ENCODE measurements at regions not wholly inside any gene's neighbourhood (a gene's known extent, or its start where the extent isn't known, plus 50 kb on each side); places are given as distances from the start of the nearest gene placed in this dataset.
"Not testable (repeated sequence)": the region's sequence is repeated elsewhere in the genome, so short reads cannot be mapped to it uniquely, and the experiment has no call there.

DNA sequence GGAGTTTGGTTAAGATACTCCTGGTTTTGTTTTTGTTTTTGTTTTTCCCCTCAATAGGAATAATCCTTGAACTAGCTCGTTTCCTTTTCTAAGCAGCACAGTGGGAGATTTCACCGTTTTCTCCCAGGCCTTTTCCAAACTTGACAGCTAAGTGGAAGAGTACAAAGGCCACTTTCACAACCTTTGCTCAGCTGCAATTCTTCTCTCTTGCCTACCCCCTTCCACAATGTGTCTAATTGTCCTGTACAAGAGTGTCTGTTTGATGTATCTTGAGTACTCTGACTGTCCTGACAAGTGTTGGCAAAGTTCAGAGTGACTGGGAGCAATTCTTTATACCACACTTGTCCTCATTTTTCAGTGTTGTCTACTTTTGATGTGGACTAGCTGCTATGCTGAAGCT, 674.3 kb upstream of the AMOT start:
- H3K27me3 Mint-ChIP-seq = no peaks in the 10 kb centered on the region
- H3K27ac Mint-ChIP-seq = no peak overlapping the region
- no peak for ATAC-seq
- no peaks in the 10 kb centered on the region for H3K4me1 Mint-ChIP-seq
- DNase-seq = no peak
- peaks cover 0 to 4% of the 10 kb centered on the region in 2 donors for H3K9me3 Mint-ChIP-seq
- no peak overlapping the region for H3K4me3 Mint-ChIP-seq

DNA sequence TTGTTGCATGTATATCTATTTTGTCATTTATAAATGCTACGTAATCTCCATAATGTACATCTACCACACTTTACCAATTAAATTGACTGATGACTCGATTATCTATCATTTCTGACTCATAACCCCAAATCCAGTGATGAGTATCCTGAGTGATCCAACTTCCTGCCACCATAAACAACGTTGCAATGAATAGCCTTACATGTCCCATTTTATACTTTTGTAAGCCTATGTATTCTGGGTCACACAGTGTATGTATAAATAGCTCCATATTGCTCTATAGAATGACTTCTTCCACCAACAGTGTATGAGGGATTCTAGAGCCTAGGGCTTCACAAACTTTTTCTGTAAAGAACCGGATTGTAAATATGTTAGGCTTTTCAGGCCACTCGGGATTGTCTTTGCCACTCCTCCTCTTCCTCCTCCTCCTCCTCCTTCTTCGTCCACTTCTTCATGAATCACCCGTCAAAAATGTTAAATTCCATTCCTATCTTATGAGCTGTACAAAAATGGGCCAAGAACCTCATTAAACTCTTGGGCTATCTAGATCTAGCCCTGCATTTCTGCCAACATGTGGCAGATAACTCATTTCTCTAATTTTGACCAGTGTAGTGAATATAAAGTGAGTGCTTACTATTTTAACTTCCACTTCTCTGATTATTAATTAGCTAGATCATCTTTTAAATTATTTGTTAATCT, 672.2 kb upstream of the AMOT start:
- Mint-ChIP-seq H3K4me1 (no peaks in the 10 kb centered on the region), H3K27ac (no peak overlapping the region), H3K27me3 (no peaks in the 10 kb centered on the region), H3K9me3 (peaks cover 0 to 4% of the 10 kb centered on the region in 2 donors), H3K4me3 (no peak overlapping the region)
- ATAC-seq (no peak), DNase-seq (no peak)

DNA sequence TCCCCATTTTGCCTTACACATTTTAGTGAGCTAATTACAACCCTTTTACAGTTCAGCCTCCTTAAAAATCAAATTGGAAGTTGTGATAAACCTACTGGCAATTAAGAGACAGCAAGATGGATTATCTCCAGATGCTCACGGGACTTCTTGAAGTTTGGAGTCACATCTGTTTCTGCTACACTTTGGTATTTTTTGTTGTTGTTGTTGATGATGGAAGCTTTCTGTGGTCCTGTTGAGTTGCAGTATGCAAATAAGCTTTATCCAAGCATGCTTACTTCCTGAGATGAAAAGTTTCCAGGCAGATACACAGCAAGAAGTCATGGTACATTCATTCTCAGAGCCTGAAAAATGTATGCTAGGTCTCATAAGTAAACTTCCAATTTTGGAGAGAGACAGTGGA, 670.0 kb upstream of the AMOT start:
- H3K9me3 Mint-ChIP-seq = no peaks in the 10 kb centered on the region
- ATAC-seq (no peak), DNase-seq (no peak)
- H3K4me3 Mint-ChIP-seq = no peak overlapping the region
- H3K4me1 Mint-ChIP-seq = no peaks in the 10 kb centered on the region
- H3K27ac Mint-ChIP-seq = no peak overlapping the region
- H3K27me3 Mint-ChIP-seq = no peaks in the 10 kb centered on the region

DNA sequence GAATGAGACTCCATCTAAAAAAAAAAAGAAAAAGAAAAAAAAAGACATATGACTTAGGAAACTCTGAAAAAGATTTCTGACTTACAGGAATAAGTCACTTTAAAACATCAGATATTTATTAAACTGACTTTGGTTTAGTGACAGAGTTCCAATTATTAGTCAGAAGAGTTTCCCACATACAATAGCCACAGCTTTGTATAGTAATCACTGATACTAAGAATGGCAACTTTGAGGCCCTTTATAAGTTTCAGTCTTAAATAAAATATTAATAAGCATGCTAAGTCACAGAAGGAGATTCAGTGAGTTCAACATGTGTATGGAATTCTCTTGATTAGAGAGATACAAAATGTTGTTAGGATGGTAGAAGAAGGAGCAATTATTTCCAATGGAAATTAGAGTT, 652.3 kb upstream of the AMOT start:
- H3K27me3 Mint-ChIP-seq = no peaks in the 10 kb centered on the region
- H3K4me3 Mint-ChIP-seq = no peak overlapping the region
- no peak overlapping the region for H3K27ac Mint-ChIP-seq
- ATAC-seq (no peak), DNase-seq (no peak)
- no peaks in the 10 kb centered on the region for H3K4me1 Mint-ChIP-seq
- H3K9me3 Mint-ChIP-seq = peaks cover 12 to 25% of the 10 kb centered on the region in 2 donors

DNA sequence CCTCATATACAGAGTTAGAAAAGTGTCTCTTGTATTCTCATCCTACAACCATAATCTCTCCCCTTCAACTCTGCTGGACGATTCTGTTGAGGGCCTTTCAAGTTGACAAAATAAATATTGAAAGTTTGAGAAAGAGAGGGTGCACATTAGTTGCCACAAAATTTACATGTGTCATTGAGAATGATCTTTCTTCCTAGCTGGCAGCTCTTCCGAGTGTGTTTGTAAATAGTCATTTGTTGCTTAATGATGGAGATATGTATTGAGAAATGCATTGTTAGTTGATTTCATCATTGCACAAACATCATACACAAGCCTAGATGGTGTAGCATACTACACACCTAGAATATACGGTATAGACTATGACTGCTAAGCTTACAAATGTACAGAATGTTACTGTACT, 632.8 kb upstream of the AMOT start:
- no peak for DNase-seq
- H3K27ac Mint-ChIP-seq = no peak overlapping the region
- H3K27me3 Mint-ChIP-seq = no peaks in the 10 kb centered on the region

DNA sequence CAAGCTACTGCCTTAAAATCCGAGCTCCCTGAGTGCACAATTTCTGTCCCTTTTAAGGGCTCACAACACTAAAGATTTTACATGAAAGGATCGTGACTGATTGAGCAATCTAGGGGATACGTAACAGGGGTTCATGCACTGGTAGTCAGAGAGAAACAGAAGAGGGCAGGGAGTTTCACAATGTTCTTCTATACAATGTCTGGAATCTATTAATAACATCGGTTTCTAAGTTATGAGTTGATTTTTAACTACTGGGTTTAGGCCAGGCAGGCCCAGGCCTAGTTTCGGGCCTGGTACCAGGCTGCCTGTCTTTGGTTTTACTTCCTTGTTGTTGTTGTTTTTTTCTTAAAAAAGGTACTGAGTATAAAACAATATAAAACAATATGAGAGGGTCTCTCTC, 632.4 kb upstream of the AMOT start:
- H3K4me1 Mint-ChIP-seq, H3K4me3 Mint-ChIP-seq, H3K27ac Mint-ChIP-seq, DNase-seq, H3K9me3 Mint-ChIP-seq, ATAC-seq, H3K27me3 Mint-ChIP-seq: not testable (repeated sequence)

More for the DNA sequence above, 632.8 kb upstream of the AMOT start:
- no peak overlapping the region for H3K4me3 Mint-ChIP-seq
- no peaks in the 10 kb centered on the region for H3K9me3 Mint-ChIP-seq
- no peaks in the 10 kb centered on the region for H3K4me1 Mint-ChIP-seq
- ATAC-seq = no peak

DNA sequence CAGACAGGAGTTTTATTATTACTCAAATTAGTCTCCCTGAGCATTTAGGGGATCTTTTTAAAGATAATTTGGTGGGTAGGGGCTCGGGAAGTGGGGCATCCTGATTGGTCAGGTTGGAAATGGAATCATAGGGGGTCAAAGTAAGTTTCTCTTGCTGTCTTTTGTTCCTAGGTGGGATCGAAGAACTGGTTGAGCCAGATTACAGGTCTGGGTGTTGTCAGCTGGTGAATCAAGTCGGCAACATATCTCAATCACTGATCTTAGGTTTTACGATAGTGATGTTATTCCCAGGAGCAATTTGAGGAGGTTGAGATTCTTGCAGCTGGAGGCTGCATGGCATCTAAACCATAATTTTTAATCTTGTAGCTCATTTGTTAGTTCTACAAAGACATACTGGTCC, 629.5 kb upstream of the AMOT start:
- ATAC-seq (no peak), DNase-seq (no peak)
- H3K27ac Mint-ChIP-seq = no peak overlapping the region
- no peaks in the 10 kb centered on the region for H3K9me3 Mint-ChIP-seq
- H3K4me1 Mint-ChIP-seq = no peaks in the 10 kb centered on the region
- no peaks in the 10 kb centered on the region for H3K27me3 Mint-ChIP-seq
- no peak overlapping the region for H3K4me3 Mint-ChIP-seq

DNA sequence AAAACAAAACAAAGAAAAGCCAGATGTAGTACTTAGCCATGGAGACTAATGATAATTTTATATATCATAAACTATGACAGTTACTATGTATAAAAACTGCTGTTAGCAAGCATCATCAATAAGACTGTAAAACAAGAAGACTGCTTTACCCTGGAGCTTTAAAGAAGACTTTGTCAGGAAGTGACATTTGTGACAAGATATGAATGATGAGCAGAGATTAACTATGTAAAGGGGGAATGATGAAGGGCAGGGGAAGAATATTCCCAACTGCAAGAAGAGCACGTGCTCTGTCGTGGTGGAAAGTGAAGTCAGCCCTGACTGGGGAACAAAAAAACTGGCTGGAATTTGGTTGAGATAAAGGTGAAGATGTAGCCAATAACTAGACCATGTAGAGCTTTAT, 617.1 kb upstream of the AMOT start:
- no peak for DNase-seq
- Mint-ChIP-seq H3K27me3 (no peaks in the 10 kb centered on the region), H3K27ac (no peak overlapping the region), H3K4me3 (no peak overlapping the region), H3K9me3 (peaks cover 0 to 9% of the 10 kb centered on the region in 2 donors), H3K4me1 (no peaks in the 10 kb centered on the region)
- no peak for ATAC-seq

DNA sequence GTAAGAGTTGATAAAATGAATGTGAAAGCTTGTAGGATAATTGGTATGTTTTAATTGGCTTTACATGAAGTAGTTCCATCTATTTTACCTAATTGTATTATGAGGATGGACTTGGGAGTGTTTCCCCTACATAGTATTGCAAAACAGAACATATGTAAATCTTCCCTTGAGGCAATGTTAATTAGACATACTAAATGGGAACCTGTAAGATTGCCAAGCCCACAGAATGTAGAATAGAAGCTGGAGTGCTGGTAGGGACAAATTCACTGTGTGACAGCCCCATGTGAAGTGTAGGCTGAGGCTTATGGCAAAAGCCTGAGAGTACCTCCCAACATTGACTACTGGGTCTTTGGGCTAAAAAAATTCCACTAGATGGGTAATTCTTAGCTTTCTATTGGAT, 615.0 kb upstream of the AMOT start:
- Mint-ChIP-seq H3K27ac (no peak overlapping the region), H3K27me3 (no peaks in the 10 kb centered on the region), H3K4me3 (no peak overlapping the region), H3K9me3 (peaks cover 0 to 9% of the 10 kb centered on the region in 2 donors), H3K4me1 (no peaks in the 10 kb centered on the region)
- ATAC-seq = no peak
- DNase-seq = no peak

DNA sequence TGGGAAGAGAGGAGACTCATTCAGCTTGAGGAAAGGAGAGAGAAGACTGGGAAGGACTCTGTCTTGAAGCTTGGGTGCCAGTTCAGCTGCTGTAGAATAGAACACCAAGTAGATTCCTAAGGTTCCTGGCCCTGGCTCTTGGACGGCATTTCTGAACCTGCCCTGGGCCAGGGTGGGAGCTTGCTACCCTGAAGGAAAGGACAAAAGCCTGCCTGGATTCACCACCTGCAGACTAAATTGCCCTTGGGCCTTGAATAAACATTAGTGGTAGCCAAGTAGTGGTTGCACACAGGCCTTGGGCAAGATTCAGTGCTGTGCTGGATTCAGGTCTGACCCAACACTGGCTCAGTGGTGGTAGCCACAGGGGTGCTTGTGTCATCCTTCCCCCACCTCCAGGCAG, 588.4 kb upstream of the AMOT start:
- Mint-ChIP-seq H3K9me3 (peaks cover 3 to 6% of the 10 kb centered on the region in 2 donors), H3K27me3 (no peaks in the 10 kb centered on the region), H3K4me1 (no peaks in the 10 kb centered on the region), H3K4me3 (no peak overlapping the region), H3K27ac (no peak overlapping the region)
- ATAC-seq = no peak
- DNase-seq = no peak

DNA sequence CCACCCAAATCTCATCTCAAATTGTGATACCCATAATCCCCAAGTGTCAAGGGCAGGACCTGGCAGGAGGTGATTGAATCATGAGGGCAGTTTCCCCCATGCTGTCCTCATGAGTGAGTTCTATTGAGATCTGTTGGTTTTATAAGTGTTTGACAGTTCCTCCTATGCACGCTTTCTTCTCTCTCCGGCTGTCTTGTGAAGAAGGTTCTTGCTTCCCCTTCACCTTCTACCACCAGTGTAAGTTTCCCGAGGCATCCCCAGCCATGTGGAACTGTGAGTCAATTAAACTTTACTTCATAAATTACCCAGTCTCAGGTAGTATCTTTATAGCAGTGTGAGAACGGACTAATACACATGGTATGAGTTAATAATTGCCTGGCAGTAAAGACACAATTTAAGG, 581.7 kb upstream of the AMOT start:
- Mint-ChIP-seq H3K9me3 (peaks cover 6 to 13% of the 10 kb centered on the region in 2 donors), H3K27me3 (no peaks in the 10 kb centered on the region), H3K4me3 (no peak overlapping the region), H3K4me1 (no peaks in the 10 kb centered on the region), H3K27ac (no peak overlapping the region)
- DNase-seq (no peak), ATAC-seq (no peak)

DNA sequence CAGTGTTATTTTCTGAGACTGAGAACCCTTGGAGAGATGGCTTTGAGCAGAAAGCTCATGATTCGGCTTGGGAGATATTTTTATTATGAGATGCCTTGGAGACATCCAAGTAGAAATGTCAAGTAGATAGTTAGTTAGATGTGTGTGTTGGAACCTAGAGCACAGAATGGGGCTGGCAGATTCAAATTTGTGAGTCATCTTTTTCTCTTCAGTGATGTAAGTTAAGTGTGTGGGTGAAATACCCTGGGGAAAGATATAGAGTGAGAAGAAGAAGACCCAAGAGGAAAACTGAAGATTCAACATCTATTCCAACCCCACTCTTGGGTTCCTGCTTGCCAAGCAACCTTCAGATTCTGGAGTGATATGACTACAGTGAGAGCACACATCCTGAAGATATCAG, 580.8 kb upstream of the AMOT start:
- ATAC-seq = no peak
- H3K27ac Mint-ChIP-seq = no peak overlapping the region
- DNase-seq = no peak
- no peak overlapping the region for H3K4me3 Mint-ChIP-seq
- H3K27me3 Mint-ChIP-seq = no peaks in the 10 kb centered on the region
- no peaks in the 10 kb centered on the region for H3K4me1 Mint-ChIP-seq
- peaks cover 10 to 21% of the 10 kb centered on the region in 2 donors for H3K9me3 Mint-ChIP-seq

DNA sequence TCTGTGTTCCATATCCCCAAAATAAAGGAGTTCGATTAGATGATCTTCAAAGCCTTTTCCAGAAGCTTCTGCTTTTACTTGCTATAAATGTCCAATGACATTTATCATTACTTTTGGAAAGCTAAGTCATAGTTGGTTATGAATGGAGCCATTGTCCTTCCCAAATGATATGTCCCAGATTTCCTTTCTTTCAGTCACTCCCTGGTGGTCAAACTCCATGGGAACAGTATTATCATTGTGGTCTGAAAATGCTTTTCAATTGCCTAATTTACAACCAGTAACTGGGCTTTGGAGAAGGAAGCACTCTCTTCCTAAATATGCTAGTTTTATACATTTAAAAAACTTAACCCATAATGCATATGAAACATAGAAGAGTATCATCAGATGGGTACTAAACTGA, 571.5 kb upstream of the AMOT start:
- Mint-ChIP-seq H3K9me3 (peaks cover 3 to 6% of the 10 kb centered on the region in 2 donors), H3K4me1 (no peaks in the 10 kb centered on the region), H3K27me3 (no peaks in the 10 kb centered on the region), H3K27ac (no peak overlapping the region), H3K4me3 (no peak overlapping the region)
- DNase-seq (no peak), ATAC-seq (no peak)

DNA sequence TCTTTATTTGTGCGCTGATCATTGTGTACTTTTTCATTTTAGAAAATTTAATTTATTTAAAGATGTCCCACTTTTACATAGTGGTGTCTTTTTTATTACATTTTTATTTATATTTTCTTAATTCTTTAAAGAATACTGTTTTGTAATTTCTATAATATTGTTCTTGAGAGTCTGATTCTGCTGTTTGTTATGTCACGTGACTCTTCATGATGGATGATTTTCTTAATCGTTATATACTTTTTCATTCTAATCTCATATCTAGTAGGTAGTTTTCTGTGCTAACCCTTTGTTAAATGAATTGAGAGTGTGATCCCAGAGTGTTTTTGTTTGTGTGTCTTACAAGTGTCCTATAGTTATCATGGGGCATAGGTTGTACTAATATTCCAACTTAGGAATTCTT, 568.2 kb upstream of the AMOT start:
- no peaks in the 10 kb centered on the region for H3K27me3 Mint-ChIP-seq
- no peaks in the 10 kb centered on the region for H3K4me1 Mint-ChIP-seq
- H3K9me3 Mint-ChIP-seq = no peaks in the 10 kb centered on the region
- H3K4me3 Mint-ChIP-seq = no peak overlapping the region
- ATAC-seq = no peak
- DNase-seq = no peak
- H3K27ac Mint-ChIP-seq = no peak overlapping the region

DNA sequence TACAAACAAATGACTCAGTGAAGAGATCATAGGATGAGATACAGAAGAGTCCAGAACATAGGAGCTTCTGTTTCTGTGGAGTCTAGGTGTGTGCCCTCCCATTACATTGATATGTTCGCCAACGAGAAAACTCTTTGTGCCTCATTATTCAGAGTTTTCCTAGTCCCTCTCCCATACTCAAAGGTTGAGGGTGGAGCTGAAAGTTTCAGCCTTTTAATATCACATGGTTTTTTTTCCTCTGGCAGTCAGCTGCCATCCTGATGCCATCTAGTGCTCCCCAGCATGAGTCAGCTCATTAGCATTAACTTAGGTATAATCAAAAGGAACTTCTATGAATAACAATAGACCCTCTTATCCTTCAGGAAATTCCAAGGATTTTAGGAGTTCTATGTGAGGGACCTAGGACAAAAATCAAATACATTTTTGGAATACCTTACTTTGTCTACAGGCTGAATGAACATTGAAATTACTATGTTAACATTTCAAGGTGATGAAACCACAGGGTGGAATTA, 559.6 kb upstream of the AMOT start:
- Mint-ChIP-seq H3K27ac (no peak overlapping the region), H3K4me1 (no peaks in the 10 kb centered on the region), H3K27me3 (no peaks in the 10 kb centered on the region), H3K4me3 (no peak overlapping the region), H3K9me3 (no peaks in the 10 kb centered on the region)
- no peak for DNase-seq
- no peak for ATAC-seq

DNA sequence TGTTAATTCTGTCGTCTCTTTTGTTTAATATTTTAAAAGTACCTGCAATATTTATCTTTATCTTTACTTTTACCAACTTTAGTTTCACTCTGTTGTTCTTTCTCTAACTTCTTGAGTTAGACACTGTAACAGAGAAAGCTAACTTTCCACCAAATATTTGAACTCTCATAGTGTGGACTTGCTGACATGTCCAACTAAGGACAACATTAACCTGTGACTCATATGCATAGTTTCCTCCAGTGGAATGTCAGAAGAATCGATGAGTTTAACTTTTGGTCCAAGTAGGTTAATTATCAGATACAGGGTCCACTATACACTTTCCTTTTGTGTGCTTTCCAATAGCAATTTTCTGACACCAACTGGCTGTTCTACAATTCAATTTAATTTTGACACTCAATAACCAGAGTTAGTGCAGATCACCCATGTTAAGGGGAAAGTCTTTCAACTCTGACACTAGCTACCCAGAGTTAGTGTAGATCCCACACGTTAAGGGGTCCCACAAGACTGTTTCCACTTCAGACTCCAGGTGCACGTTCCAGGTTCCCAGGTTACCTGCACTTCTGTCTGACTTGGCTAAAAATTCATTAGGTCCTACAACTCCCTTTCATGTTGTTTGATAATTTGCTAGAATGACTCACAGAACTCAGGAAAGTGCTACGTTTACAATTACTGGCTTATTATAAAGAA, 559.0 kb upstream of the AMOT start:
- H3K27ac Mint-ChIP-seq = no peak overlapping the region
- H3K4me1 Mint-ChIP-seq = no peaks in the 10 kb centered on the region
- DNase-seq (no peak), ATAC-seq (no peak)
- H3K4me3 Mint-ChIP-seq = no peak overlapping the region
- H3K9me3 Mint-ChIP-seq = no peaks in the 10 kb centered on the region
- H3K27me3 Mint-ChIP-seq = no peaks in the 10 kb centered on the region

DNA sequence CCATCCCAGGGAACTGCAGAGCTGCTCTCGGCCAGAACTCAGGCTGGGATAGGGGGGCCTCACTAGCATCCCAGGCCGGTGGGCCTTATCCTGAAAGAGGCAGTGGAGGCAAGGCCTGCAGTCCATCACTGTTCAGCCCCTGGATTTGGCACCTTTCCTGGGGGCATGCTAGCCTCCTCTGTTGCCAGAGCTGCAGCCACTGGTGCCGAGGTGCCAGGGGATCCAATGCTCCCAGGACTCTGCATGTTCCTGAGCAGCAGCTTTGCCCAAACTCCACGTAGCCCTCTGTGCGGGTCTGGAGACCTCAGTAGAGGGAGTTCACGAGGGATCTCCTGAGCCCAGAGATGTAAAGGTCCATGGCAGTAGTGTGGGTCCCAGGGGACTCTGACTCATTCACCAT, 551.7 kb upstream of the AMOT start:
- H3K27ac Mint-ChIP-seq = no peak overlapping the region
- H3K4me3 Mint-ChIP-seq = no peak overlapping the region
- DNase-seq = no peak
- peaks cover 0 to 16% of the 10 kb centered on the region in 2 donors for H3K9me3 Mint-ChIP-seq
- no peak for ATAC-seq
- H3K4me1 Mint-ChIP-seq = no peaks in the 10 kb centered on the region
- H3K27me3 Mint-ChIP-seq = no peaks in the 10 kb centered on the region

All from stimulated activated naive CD8-positive, alpha-beta T cell treated with anti-CD3 and anti-CD28 coated beads, Interleukin-15, amount 100 ng/mL, for 72 hours (primary cell).